ENCODE measurements at regions not wholly inside any gene's neighbourhood (a gene's known extent, or its start where the extent isn't known, plus 50 kb on each side); places are given as distances from the start of the nearest gene placed in this dataset.

GRCh38 chr12:25034676-25035075 is 85.8 kb upstream of the BCAT1 start:
- Histone ChIP-seq H3K27me3 (ENCODE audit: insufficient read depth) (no peaks in the 10 kb centered on the region), H3F3A (replicated peaks; ENCODE audit: low read depth) (no peaks in the 10 kb centered on the region), H3K27ac (ENCODE audit: low read depth) (no peak overlapping the region), H3K4me3 (no peak overlapping the region), H2AFZ (0 out of 2 replicates have a peak overlapping the region, but pooled peaks have one; percentile 12), H3K79me2 (replicated peaks; ENCODE audit: insufficient read depth) (no peaks in the 10 kb centered on the region), H3K4me2 (no peak overlapping the region), H3K9me2 (ENCODE audit: insufficient read depth) (no peaks in the 10 kb centered on the region), H3K36me3 (ENCODE audit: insufficient read depth) (no peaks in the 10 kb centered on the region), H4K20me1 (replicated peaks; ENCODE audit: insufficient read depth) (no peaks in the 10 kb centered on the region), H3K4me1 (ENCODE audit: insufficient read depth) (0 out of 2 replicates have a peak, but pooled peaks cover 3% of the 10 kb centered on the region)
- H3K27me3 Mint-ChIP-seq (ENCODE audit: insufficient read depth, low read depth, poor library complexity), result peaks cover 2% of the 10 kb centered on the region
- H3K36me3 Mint-ChIP-seq (ENCODE audit: low read depth), result no peaks in the 10 kb centered on the region
- H3K27ac Mint-ChIP-seq, result no peak overlapping the region
- H3K4me1 Mint-ChIP-seq, result peaks cover 6% of the 10 kb centered on the region; the same call in 2 of the 3 replicates
- TF ChIP-seq EZH2 (IDR thresholded peaks at IDR 0.05; ENCODE audit: low read depth, unreplicated experiment) (no peak), JUNB (IDR thresholded peaks at IDR 0.05; ENCODE audit: unreplicated experiment) (no peak), POLR2AphosphoS5 (IDR thresholded peaks at IDR 0.05; ENCODE audit: low read depth) (no peak), ZNF331 (CRISPR knock-in tag; IDR thresholded peaks at IDR 0.05; ENCODE audit: low read depth) (no peak), REST (IDR thresholded peaks at IDR 0.05; ENCODE audit: unreplicated experiment) (no peak), STAT1 (IDR thresholded peaks at IDR 0.05; ENCODE audit: unreplicated experiment) (no peak), NANOG (IDR thresholded peaks at IDR 0.05; ENCODE audit: borderline replicate concordance) (no peak), ZNF114 (CRISPR knock-in tag; IDR thresholded peaks at IDR 0.05) (no peak), ETS1 (IDR thresholded peaks at IDR 0.05) (no peak)
- DNase-seq (ENCODE audit: low spot score), result no peak
- no peak overlapping the region for H3K4me3 Mint-ChIP-seq
- ATAC-seq, result no peak
- no peaks in the 10 kb centered on the region for H3K9me3 Mint-ChIP-seq

GRCh38 chr12:25025951-25026490 is 77.1 kb upstream of the BCAT1 start:
- Mint-ChIP-seq H3K9me3 (no peaks in the 10 kb centered on the region), H3K4me3 (no peak overlapping the region), H3K27ac (no peak overlapping the region), H3K4me1 (no peaks in the 10 kb centered on the region), H3K36me3 (ENCODE audit: low read depth) (no peaks in the 10 kb centered on the region), H3K27me3 (ENCODE audit: insufficient read depth, low read depth, poor library complexity) (peaks cover 8% of the 10 kb centered on the region)
- Histone ChIP-seq H3K27me3 (ENCODE audit: insufficient read depth) (no peaks in the 10 kb centered on the region), H3K9me2 (ENCODE audit: insufficient read depth) (no peaks in the 10 kb centered on the region), H3K79me2 (replicated peaks; ENCODE audit: insufficient read depth) (no peaks in the 10 kb centered on the region), H2AFZ (peak overlapping the region; percentile 61; the same call in 1 of the 2 replicates), H3K27ac (ENCODE audit: low read depth) (no peak overlapping the region), H3F3A (replicated peaks; ENCODE audit: low read depth) (no peaks in the 10 kb centered on the region), H3K36me3 (ENCODE audit: insufficient read depth) (no peaks in the 10 kb centered on the region), H3K4me3 (no peak overlapping the region), H3K4me1 (ENCODE audit: insufficient read depth) (no peaks in the 10 kb centered on the region), H4K20me1 (replicated peaks; ENCODE audit: insufficient read depth) (no peaks in the 10 kb centered on the region), H3K4me2 (no peak overlapping the region)
- ATAC-seq (no peak), DNase-seq (ENCODE audit: low spot score) (no peak)
- TF ChIP-seq ZNF331 (CRISPR knock-in tag; IDR thresholded peaks at IDR 0.05; ENCODE audit: low read depth) (no peak), JUNB (IDR thresholded peaks at IDR 0.05; ENCODE audit: unreplicated experiment) (no peak), STAT1 (IDR thresholded peaks at IDR 0.05; ENCODE audit: unreplicated experiment) (no peak), ZNF462 (CRISPR knock-in tag; IDR thresholded peaks at IDR 0.05) (no peak)

Measured in GM23338 (cell line).